K562 (cell line): ENCODE measurements at regions not wholly inside any gene's neighbourhood (a gene's known extent, or its start where the extent isn't known, plus 50 kb on each side); places are given as distances from the start of the nearest gene placed in this dataset.

Experiments
- ATAC-seq: fragments of 200-7000 bp; cut with Tn5 transposase; 3 replicates; pipeline ENCODE4 v1.9.1; 2020; ENCODE audit warnings: moderate library complexity
- BruUV-seq: library from RNA; stranded (reverse); fragments of 400-500 nt; replicated peaks from 2 replicates; lab custom pipeline; 2021; lab: Mats Ljungman, UMichigan
- CTCF ChIA-PET: fragments of 300-600 bp; formaldehyde crosslinking; extraction: SDS; loops from one replicate; lab custom pipeline; 2021; ENCODE audit warnings: low intra/inter-chr PET ratio; lab: Yijun Ruan, JAX
- POLR2A ChIA-PET: fragments of 300-600, 350-650 bp; sonication (Branson Sonifier 250); formaldehyde crosslinking; extraction: SDS; loops from one replicate; lab custom pipeline; 2021; ENCODE audit warnings: antibody characterized with exemption, inconsistent platforms; lab: Yijun Ruan, JAX
- DNase-seq, 4 experiments: peaks; one replicate each; pipeline versions ENCODE4 v3.0.0 to v3.0.0-alpha.2; 2011 to 2018; ENCODE audit warnings: low spot score in 3 of 4, mixed read lengths in 3 of 4; ENCODE audit errors: extremely low read depth in 1 of 4
- FAIRE-seq: peaks from 2 replicates; lab custom pipeline; 2011; peaks lifted over from hg19 to GRCh38; lab: Jason Lieb, UNC
- H2AFZ ChIP-seq: 2 replicates; pipeline ENCODE4 v1.6.0; 2011; ENCODE audit warnings: low read depth, low read length, control low read depth, inconsistent platforms
- H3K27ac ChIP-seq: fragments of 200-600 bp; 3 replicates; pipeline ENCODE4 v1.8.0; 2011; ENCODE audit warnings: low read depth, mild to moderate bottlenecking, control low read depth, inconsistent platforms, low read length, moderate library complexity, mixed read lengths; ENCODE audit errors: extremely low read depth
- H3K27me3 ChIP-seq, 2 experiments: fragments of 300-600 bp in 1 of 2; 2 replicates in 1 of 2; 3 replicates in 1 of 2; pipeline versions ENCODE4 v1.6.0 to v1.8.0; 2011; ENCODE audit warnings: inconsistent platforms in 2 of 2, low read length in 2 of 2, mild to moderate bottlenecking in 1 of 2, mixed read lengths in 1 of 2, moderate library complexity in 1 of 2; ENCODE audit not compliant: control insufficient read depth in 2 of 2, insufficient read depth in 2 of 2
- H3K36me3 ChIP-seq: fragments of 300-600 bp; 3 replicates; pipeline ENCODE4 v1.8.0; 2011; ENCODE audit warnings: mild to moderate bottlenecking, low read length, inconsistent platforms; ENCODE audit not compliant: control insufficient read depth, insufficient read depth
- H3K4me1 ChIP-seq, 2 experiments: fragments of 200-600 bp in 1 of 2; replicated peaks in 1 of 2; 2 replicates in 1 of 2; 3 replicates in 1 of 2; pipeline versions ENCODE4 v1.5.1 to v1.8.0; 2011; ENCODE audit warnings: inconsistent platforms in 2 of 2, low read length in 2 of 2, mild to moderate bottlenecking in 1 of 2, mixed read lengths in 1 of 2, moderate library complexity in 1 of 2; ENCODE audit not compliant: control insufficient read depth in 2 of 2, insufficient read depth in 2 of 2
- H3K4me2 ChIP-seq: 2 replicates; pipeline ENCODE4 v1.6.1; 2011; ENCODE audit warnings: low read length, control low read depth, inconsistent platforms, mixed read lengths; ENCODE audit not compliant: insufficient read depth
- H3K4me3 ChIP-seq: fragments of 200-600 bp; sonication (generic), shearing (Covaris generic); 2 replicates; pipeline ENCODE4 v1.5.1; 2016; ENCODE audit warnings: control low read depth, inconsistent platforms
- H3K79me2 ChIP-seq: fragments of 200-600 bp; 3 replicates; pipeline ENCODE4 v1.8.0; 2011; ENCODE audit warnings: low read length, inconsistent platforms; ENCODE audit not compliant: control insufficient read depth, insufficient read depth
- H3K9ac ChIP-seq, 2 experiments: 2 replicates each; pipeline versions ENCODE4 v1.6.0 to v1.6.1; 2011; ENCODE audit warnings: low read depth in 2 of 2, low read length in 2 of 2, control low read depth in 1 of 2, inconsistent platforms in 1 of 2, mild to moderate bottlenecking in 1 of 2, mixed read lengths in 1 of 2; ENCODE audit not compliant: insufficient read depth in 1 of 2
- H3K9me1 ChIP-seq: one replicate; pipeline ENCODE4 v1.6.0; 2011; ENCODE audit warnings: inconsistent platforms, mild to moderate bottlenecking, low read length, moderate library complexity; ENCODE audit not compliant: control insufficient read depth, insufficient read depth
- H3K9me3 ChIP-seq: replicated peaks from 2 replicates; pipeline ENCODE4 v1.5.1; 2011; ENCODE audit warnings: low read depth, low read length, inconsistent platforms; ENCODE audit not compliant: control insufficient read depth, insufficient read depth
- H4K20me1 ChIP-seq: replicated peaks from 2 replicates; pipeline ENCODE4 v1.6.1; 2011; ENCODE audit warnings: low read length, inconsistent platforms, mixed read lengths; ENCODE audit not compliant: control insufficient read depth, insufficient read depth
- ATF7 ChIP-seq: fragments of 450-650 bp; IDR thresholded peaks from 2 replicates; pipeline ENCODE4 v1.7.1; 2014; ENCODE audit warnings: mild to moderate bottlenecking, moderate library complexity
- CREBBP ChIP-seq: IDR thresholded peaks from one replicate; pipeline ENCODE4 v1.6.1; 2012; ENCODE audit warnings: low read depth, mild to moderate bottlenecking, control low read depth, inconsistent platforms, low read length
- GABPB1 ChIP-seq: sonication (generic); formaldehyde crosslinking; IDR thresholded peaks from 2 replicates; pipeline ENCODE4 v1.8.0; 2022; ENCODE audit warnings: mild to moderate bottlenecking, missing genetic modification reagents
- RNF2 ChIP-seq: sonication (generic); IDR thresholded peaks from 2 replicates; pipeline ENCODE4 v1.6.1; 2016
- TCF7 ChIP-seq: sonication (generic); IDR thresholded peaks from 2 replicates; pipeline ENCODE4 v1.6.1; 2016; ENCODE audit warnings: antibody characterized with exemption, borderline replicate concordance
- U2AF2 ChIP-seq: fragments of 200-400 bp; formaldehyde crosslinking; optimal IDR thresholded peaks from 2 replicates; pipeline ENCODE3; 2017; ENCODE audit warnings: low read depth, mild to moderate bottlenecking, low read length
- ZNF282 ChIP-seq: sonication (generic); formaldehyde crosslinking; IDR thresholded peaks from 2 replicates; pipeline ENCODE4 v1.8.1; 2023; ENCODE audit warnings: missing genetic modification reagents
- WGBS: fragments of 100-300 bp; shearing (Covaris generic); methylation state at CpG from one replicate; pipeline ENCODE4 v1.1.6; 2016; ENCODE audit warnings: low coverage, mixed read lengths; ENCODE audit not compliant: insufficient coverage; ENCODE audit errors: missing lambda C conversion rate; 5-methylcytosine and 5-hydroxymethylcytosine counted together
- in situ Hi-C: fragments of 300-500 bp; cut with MboI; formaldehyde crosslinking; loops from 4 replicates; pipeline ENCODE4 v1.15.0; 2018; ENCODE audit warnings: inconsistent platforms, mixed read lengths
- intact Hi-C: fragments of 100-400 bp; cut with micrococcal nuclease; formaldehyde crosslinking; loops from 2 replicates; pipeline ENCODE4 v1.14.2; 2022
- TF ChIP-seq, protein P1 (sequence below): fragments of 250-450 bp; sonication (Bioruptor Pico); IDR thresholded peaks from 2 replicates; pipeline ENCODE4 v1.8.0; 2021; ENCODE audit warnings: borderline replicate concordance, mild to moderate bottlenecking, moderate library complexity; ENCODE audit not compliant: poor library complexity, severe bottlenecking
- TF ChIP-seq, protein P2 (sequence below): sonication (generic); formaldehyde crosslinking; IDR thresholded peaks from 2 replicates; pipeline ENCODE4 v1.8.1; 2023; ENCODE audit warnings: mild to moderate bottlenecking, missing genetic modification reagents
- TF ChIP-seq, protein P3 (sequence below): fragments of 250-450 bp; sonication (Bioruptor Pico); IDR thresholded peaks from 2 replicates; pipeline ENCODE4 v1.5.0; 2021

DNA sequence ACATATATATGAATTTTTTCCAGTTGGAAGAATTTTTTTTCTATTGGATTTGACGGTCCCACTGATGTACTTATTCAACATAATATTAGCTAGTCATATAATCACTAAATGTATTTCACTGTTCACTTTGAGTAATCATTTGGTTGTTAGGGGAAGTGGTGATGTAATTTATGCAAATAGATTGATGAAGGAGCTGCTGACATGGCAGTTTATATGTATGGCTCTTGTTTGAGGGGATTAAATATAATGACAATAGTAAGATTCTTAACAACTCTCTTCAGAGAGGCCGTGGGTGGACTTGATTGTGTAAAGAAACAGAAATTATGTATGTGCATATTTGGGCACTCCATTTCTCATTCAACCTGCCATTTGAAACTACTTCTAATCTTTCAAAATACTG is 653.6 kb upstream of the ADGRL4 start (continued):
- TF ChIP-seq, protein P1, sequence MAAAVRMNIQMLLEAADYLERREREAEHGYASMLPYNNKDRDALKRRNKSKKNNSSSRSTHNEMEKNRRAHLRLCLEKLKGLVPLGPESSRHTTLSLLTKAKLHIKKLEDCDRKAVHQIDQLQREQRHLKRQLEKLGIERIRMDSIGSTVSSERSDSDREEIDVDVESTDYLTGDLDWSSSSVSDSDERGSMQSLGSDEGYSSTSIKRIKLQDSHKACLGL (CRISPR knock-in tag) = no peak
- TF ChIP-seq TCF7 (no peak), RNF2 (no peak)

DNA sequence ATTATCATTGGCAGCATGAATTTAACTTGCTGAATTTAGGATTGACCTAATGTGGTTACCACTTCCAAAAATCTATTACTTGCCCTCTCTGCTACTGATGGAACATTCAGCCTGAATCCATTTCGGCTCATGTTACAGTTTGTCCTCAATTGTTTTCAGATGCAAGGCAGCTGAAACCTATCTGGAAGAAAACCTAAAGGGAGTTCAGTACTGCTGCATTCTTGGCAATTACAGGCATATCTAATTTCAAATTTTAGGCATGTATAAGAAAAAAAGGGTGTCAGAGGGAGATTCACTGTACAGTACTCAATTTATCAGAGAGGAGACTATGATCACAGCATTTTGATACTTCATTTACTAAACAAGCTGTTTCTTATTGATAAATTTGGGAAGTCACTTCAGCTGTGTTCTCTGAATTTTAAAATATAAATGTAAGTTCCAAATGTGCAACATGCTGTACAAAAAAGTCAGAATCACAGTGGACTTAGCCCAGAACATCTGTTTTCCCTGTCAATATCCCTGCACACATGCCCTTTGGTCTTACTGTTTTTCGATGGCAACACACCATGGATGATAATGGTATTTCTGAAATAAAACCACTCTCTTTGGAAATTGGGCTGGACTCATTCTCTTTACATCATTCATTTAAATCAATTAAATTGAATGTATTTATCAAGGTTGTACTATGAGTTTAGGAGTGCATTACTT is 651.6 kb upstream of the ADGRL4 start:
- Histone ChIP-seq H3K36me3 (no peaks in the 10 kb centered on the region), H3K4me2 (no peak overlapping the region), H4K20me1 (no peaks in the 10 kb centered on the region), H3K27ac (no peak overlapping the region), H3K9ac (no peak overlapping the region), H3K9me1 (no peaks in the 10 kb centered on the region)
- CTCF ChIA-PET = no interaction called here
- 0% methylated on average over 2 of the region's 2 CpGs for WGBS
- no peak for ATAC-seq
- TF ChIP-seq, protein P2, sequence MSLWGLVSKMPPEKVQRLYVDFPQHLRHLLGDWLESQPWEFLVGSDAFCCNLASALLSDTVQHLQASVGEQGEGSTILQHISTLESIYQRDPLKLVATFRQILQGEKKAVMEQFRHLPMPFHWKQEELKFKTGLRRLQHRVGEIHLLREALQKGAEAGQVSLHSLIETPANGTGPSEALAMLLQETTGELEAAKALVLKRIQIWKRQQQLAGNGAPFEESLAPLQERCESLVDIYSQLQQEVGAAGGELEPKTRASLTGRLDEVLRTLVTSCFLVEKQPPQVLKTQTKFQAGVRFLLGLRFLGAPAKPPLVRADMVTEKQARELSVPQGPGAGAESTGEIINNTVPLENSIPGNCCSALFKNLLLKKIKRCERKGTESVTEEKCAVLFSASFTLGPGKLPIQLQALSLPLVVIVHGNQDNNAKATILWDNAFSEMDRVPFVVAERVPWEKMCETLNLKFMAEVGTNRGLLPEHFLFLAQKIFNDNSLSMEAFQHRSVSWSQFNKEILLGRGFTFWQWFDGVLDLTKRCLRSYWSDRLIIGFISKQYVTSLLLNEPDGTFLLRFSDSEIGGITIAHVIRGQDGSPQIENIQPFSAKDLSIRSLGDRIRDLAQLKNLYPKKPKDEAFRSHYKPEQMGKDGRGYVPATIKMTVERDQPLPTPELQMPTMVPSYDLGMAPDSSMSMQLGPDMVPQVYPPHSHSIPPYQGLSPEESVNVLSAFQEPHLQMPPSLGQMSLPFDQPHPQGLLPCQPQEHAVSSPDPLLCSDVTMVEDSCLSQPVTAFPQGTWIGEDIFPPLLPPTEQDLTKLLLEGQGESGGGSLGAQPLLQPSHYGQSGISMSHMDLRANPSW (CRISPR knock-in tag) = no peak
- TF ChIP-seq CREBBP (no peak), ZNF282 (CRISPR knock-in tag) (no peak), ATF7 (no peak), GABPB1 (CRISPR knock-in tag) (no peak), U2AF2 (no peak)
- TF ChIP-seq, protein P3, sequence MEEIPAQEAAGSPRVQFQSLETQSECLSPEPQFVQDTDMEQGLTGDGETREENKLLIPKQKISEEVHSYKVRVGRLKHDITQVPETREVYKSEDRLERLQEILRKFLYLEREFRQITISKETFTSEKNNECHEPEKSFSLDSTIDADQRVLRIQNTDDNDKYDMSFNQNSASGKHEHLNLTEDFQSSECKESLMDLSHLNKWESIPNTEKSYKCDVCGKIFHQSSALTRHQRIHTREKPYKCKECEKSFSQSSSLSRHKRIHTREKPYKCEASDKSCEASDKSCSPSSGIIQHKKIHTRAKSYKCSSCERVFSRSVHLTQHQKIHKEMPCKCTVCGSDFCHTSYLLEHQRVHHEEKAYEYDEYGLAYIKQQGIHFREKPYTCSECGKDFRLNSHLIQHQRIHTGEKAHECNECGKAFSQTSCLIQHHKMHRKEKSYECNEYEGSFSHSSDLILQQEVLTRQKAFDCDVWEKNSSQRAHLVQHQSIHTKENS (CRISPR knock-in tag) = no peak
- TF ChIP-seq, all 486 proteins: peak for 0
- H3K79me2 ChIP-seq = no peaks in the 10 kb centered on the region
- FAIRE-seq = no peak
- H3K27me3 ChIP-seq = no peaks in the 10 kb centered on the region
- no peak overlapping the region for H2AFZ ChIP-seq
- no peaks in the 10 kb centered on the region for H3K4me1 ChIP-seq
- POLR2A ChIA-PET = no interaction called here
- H3K9me3 ChIP-seq = no peaks in the 10 kb centered on the region
- intact Hi-C loops = no loop called here
- in situ Hi-C loops = no loop called here
- no peak for DNase-seq
- H3K4me3 ChIP-seq = no peak overlapping the region
- BruUV-seq = no TSS peak
